H9 (cell line): ENCODE measurements at regions not wholly inside any gene's neighbourhood (a gene's known extent, or its start where the extent isn't known, plus 50 kb on each side); places are given as distances from the start of the nearest gene placed in this dataset.

Source experiments
- DNase-seq: peaks from one replicate; pipeline ENCODE4 v3.0.0-alpha.2; 2017
- H2AFZ ChIP-seq: one replicate; pipeline ENCODE4 v1.6.1; 2013; ENCODE audit warnings: mild to moderate bottlenecking, low read length, control low read depth, moderate library complexity
- H2AK5ac ChIP-seq: 2 replicates; pipeline ENCODE4 v1.6.1; 2013; ENCODE audit warnings: low read length, control low read depth, mixed read lengths; ENCODE audit not compliant: insufficient read length
- H2BK120ac ChIP-seq: one replicate; pipeline ENCODE4 v1.6.1; 2013; ENCODE audit warnings: low read depth, mild to moderate bottlenecking, low read length, control low read depth, inconsistent platforms; ENCODE audit not compliant: poor library complexity, severe bottlenecking
- H2BK12ac ChIP-seq: 2 replicates; pipeline ENCODE4 v1.6.1; 2013; ENCODE audit warnings: low read length, control low read depth, mixed read lengths, low read depth; ENCODE audit not compliant: insufficient read length
- H2BK15ac ChIP-seq: 2 replicates; pipeline ENCODE4 v1.6.1; 2013; ENCODE audit warnings: low read depth, low read length, control low read depth
- H2BK20ac ChIP-seq: one replicate; pipeline ENCODE4 v1.6.1; 2013; ENCODE audit warnings: low read depth, mild to moderate bottlenecking, low read length, control low read depth, inconsistent platforms; ENCODE audit not compliant: poor library complexity, severe bottlenecking
- H2BK5ac ChIP-seq: 2 replicates; pipeline ENCODE4 v1.6.1; 2013; ENCODE audit warnings: low read length, control low read depth, mixed read lengths; ENCODE audit not compliant: insufficient read length
- H3K14ac ChIP-seq: 2 replicates; pipeline ENCODE4 v1.6.1; 2013; ENCODE audit warnings: low read length, control low read depth; ENCODE audit not compliant: insufficient read depth
- H3K18ac ChIP-seq: 2 replicates; pipeline ENCODE4 v1.6.1; 2013; ENCODE audit warnings: low read depth, mild to moderate bottlenecking, mixed read lengths, low read length, control low read depth; ENCODE audit not compliant: insufficient read length
- H3K23ac ChIP-seq: 2 replicates; pipeline ENCODE4 v1.6.1; 2013; ENCODE audit warnings: low read length, control low read depth, mixed read lengths, low read depth; ENCODE audit not compliant: insufficient read length
- H3K23me2 ChIP-seq: 2 replicates; pipeline ENCODE4 v1.6.1; 2013; ENCODE audit warnings: low read depth, mild to moderate bottlenecking, mixed read lengths, low read length, control low read depth; ENCODE audit not compliant: insufficient read length, poor library complexity, severe bottlenecking
- H3K27ac ChIP-seq: 2 replicates; pipeline ENCODE4 v1.5.1; 2013; ENCODE audit warnings: low read length, control low read depth, mixed read lengths, low read depth; ENCODE audit not compliant: insufficient read length
- H3K27me3 ChIP-seq: 2 replicates; pipeline ENCODE4 v1.6.1; 2013; ENCODE audit warnings: low read length, control low read depth, inconsistent platforms; ENCODE audit not compliant: insufficient read depth
- H3K4ac ChIP-seq: 2 replicates; pipeline ENCODE4 v1.6.1; 2013; ENCODE audit warnings: low read depth, mild to moderate bottlenecking, control low read depth, inconsistent platforms, low read length, moderate library complexity
- H3K4me1 ChIP-seq: 2 replicates; pipeline ENCODE4 v1.6.1; 2013; ENCODE audit warnings: low read length, control low read depth, inconsistent platforms; ENCODE audit not compliant: insufficient read depth
- H3K4me2 ChIP-seq: 2 replicates; pipeline ENCODE4 v1.6.1; 2013; ENCODE audit warnings: low read length, control low read depth, mixed read lengths; ENCODE audit not compliant: insufficient read length, insufficient read depth
- H3K56ac ChIP-seq: 2 replicates; pipeline ENCODE4 v1.6.1; 2013; ENCODE audit warnings: low read depth, mild to moderate bottlenecking, mixed read lengths, low read length, control low read depth; ENCODE audit not compliant: insufficient read length
- H3K79me1 ChIP-seq: 2 replicates; pipeline ENCODE4 v1.6.1; 2013; ENCODE audit warnings: low read depth, mild to moderate bottlenecking, moderate library complexity, low read length, control low read depth, inconsistent platforms; ENCODE audit not compliant: insufficient read depth, poor library complexity, severe bottlenecking
- H3K79me2 ChIP-seq: 2 replicates; pipeline ENCODE4 v1.6.1; 2013; ENCODE audit warnings: low read length, control low read depth, inconsistent platforms; ENCODE audit not compliant: insufficient read depth
- H3K9ac ChIP-seq: 2 replicates; pipeline ENCODE4 v1.6.1; 2013; ENCODE audit warnings: low read length, control low read depth, mixed read lengths; ENCODE audit not compliant: insufficient read length; ENCODE audit errors: extremely low read depth
- H3K9me3 ChIP-seq: one replicate; pipeline ENCODE4 v1.6.1; 2013; ENCODE audit warnings: low read depth, low read length, inconsistent platforms; ENCODE audit not compliant: control insufficient read depth
- H3T11ph ChIP-seq: one replicate; pipeline ENCODE4 v1.6.1; 2013; ENCODE audit warnings: mild to moderate bottlenecking, low read length, control low read depth, inconsistent platforms
- H4K20me1 ChIP-seq: one replicate; pipeline ENCODE4 v1.6.1; 2013; ENCODE audit not compliant: control insufficient read depth, insufficient read length, insufficient read depth
- H4K5ac ChIP-seq: 2 replicates; pipeline ENCODE4 v1.6.1; 2013; ENCODE audit warnings: low read depth, mild to moderate bottlenecking, mixed read lengths, low read length, control low read depth; ENCODE audit not compliant: insufficient read length
- H4K8ac ChIP-seq: replicated peaks from 2 replicates; pipeline ENCODE4 v1.6.1; 2013; ENCODE audit warnings: low read length, control low read depth, mixed read lengths, low read depth; ENCODE audit not compliant: insufficient read length
- H4K91ac ChIP-seq: 2 replicates; pipeline ENCODE4 v1.6.1; 2013; ENCODE audit warnings: low read depth, mild to moderate bottlenecking, moderate library complexity, mixed read lengths, low read length, control low read depth; ENCODE audit not compliant: insufficient read length
- H3K27ac Mint-ChIP-seq, 3 experiments: 2 replicates in 2 of 3; 3 replicates in 1 of 3; pipeline ENCODE4 v1.8.0; 2020 to 2021; ENCODE audit warnings: mixed read lengths in 3 of 3, mild to moderate bottlenecking in 1 of 3, moderate library complexity in 1 of 3
- H3K27me3 Mint-ChIP-seq: 2 replicates; pipeline ENCODE4 v1.8.0; 2021; ENCODE audit warnings: low read depth, mild to moderate bottlenecking, moderate library complexity, mixed read lengths
- H3K36me3 Mint-ChIP-seq, 3 experiments: 2 replicates in 2 of 3; 3 replicates in 1 of 3; pipeline ENCODE4 v1.8.0; 2020 to 2021; ENCODE audit warnings: low read depth in 3 of 3, mixed read lengths in 3 of 3; ENCODE audit not compliant: insufficient read depth in 1 of 3
- H3K4me1 Mint-ChIP-seq, 2 experiments: 2 replicates each; pipeline ENCODE4 v1.8.0; 2020; ENCODE audit warnings: mixed read lengths in 2 of 2
- H3K4me3 Mint-ChIP-seq, 2 experiments: 2 replicates in 1 of 2; 3 replicates in 1 of 2; pipeline ENCODE4 v1.8.0; 2020 to 2021; ENCODE audit warnings: mild to moderate bottlenecking in 2 of 2, mixed read lengths in 2 of 2, moderate library complexity in 1 of 2
- H3K9me3 Mint-ChIP-seq, 2 experiments: 2 replicates in 1 of 2; 3 replicates in 1 of 2; pipeline ENCODE4 v1.8.0; 2020; ENCODE audit warnings: mild to moderate bottlenecking in 2 of 2, mixed read lengths in 2 of 2, moderate library complexity in 1 of 2
- CTCF ChIP-seq: fragments of 200-600 bp; sonication (generic); conservative IDR thresholded peaks from 3 replicates; pipeline ENCODE4 v1.8.0; 2021; ENCODE audit warnings: antibody characterized with exemption, mild to moderate bottlenecking

- Histone ChIP-seq H3T11ph (no peak overlapping the region), H4K8ac (no peak overlapping the region), H4K5ac (no peak overlapping the region), H2BK5ac (no peak overlapping the region), H3K9me3 (no peaks in the 10 kb centered on the region), H3K4me1 (peaks cover 11% of the 10 kb centered on the region), H3K27me3 (no peaks in the 10 kb centered on the region), H3K27ac (no peak overlapping the region), H3K79me2 (no peaks in the 10 kb centered on the region), H3K9ac (no peak overlapping the region), H3K23me2 (no peaks in the 10 kb centered on the region), H2AK5ac (no peak overlapping the region), H3K23ac (no peak overlapping the region), H3K18ac (no peak overlapping the region), H3K79me1 (no peaks in the 10 kb centered on the region), H2BK20ac (no peak overlapping the region), H3K4me2 (no peak overlapping the region), H2BK120ac (no peak overlapping the region), H2BK12ac (no peak overlapping the region), H3K14ac (no peak overlapping the region), H4K20me1 (no peaks in the 10 kb centered on the region), H4K91ac (no peak overlapping the region), H3K56ac (no peak overlapping the region), H2BK15ac (no peak overlapping the region), H2AFZ (no peak overlapping the region), H3K4ac (no peak overlapping the region)
- DNase-seq = no peak
- H3K27ac Mint-ChIP-seq = no peak overlapping the region
- H3K36me3 Mint-ChIP-seq = peaks cover 0 to 1% (median 0%) of the 10 kb centered on the region in 3 experiments; a peak in 1 of 7 replicates
- peaks cover 47 to 49% of the 10 kb centered on the region in 2 experiments for H3K4me1 Mint-ChIP-seq
- TF ChIP-seq CTCF = no peak
- peaks cover 21% of the 10 kb centered on the region for H3K27me3 Mint-ChIP-seq
- H3K9me3 Mint-ChIP-seq = no peaks in the 10 kb centered on the region
- H3K4me3 Mint-ChIP-seq = no peak overlapping the region
Measured at GRCh38 chr11:11082646-11083045, 224.8 kb upstream of the ZBED5 start.
